ENCODE measurements at regions not wholly inside any gene's neighbourhood (a gene's known extent, or its start where the extent isn't known, plus 50 kb on each side); places are given as distances from the start of the nearest gene placed in this dataset.

DNA sequence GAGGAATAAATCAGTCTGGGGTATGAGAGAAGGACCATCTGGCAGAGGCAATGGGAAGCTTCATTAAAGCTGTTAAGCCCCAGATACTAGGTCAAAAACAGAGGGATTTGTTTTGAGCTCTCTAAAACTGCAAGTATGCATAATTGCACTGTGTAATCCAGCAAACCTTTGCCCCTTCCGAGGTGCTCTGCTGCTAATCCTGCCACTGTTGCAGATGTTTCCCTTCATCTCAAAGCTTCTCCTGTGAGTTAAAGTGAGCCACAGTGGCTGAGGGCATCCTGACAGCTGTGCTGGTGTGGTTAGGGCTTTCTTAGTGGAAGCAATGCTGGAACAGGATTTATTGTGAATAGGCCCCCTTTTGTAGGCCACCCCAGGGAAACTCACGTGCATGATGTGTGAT, 160.3 kb upstream of the TRPC7 start:
- Histone ChIP-seq H3K27me3 (no peaks in the 10 kb centered on the region), H3K4me1 (no peaks in the 10 kb centered on the region), H3K4me3 (no peak overlapping the region), H3K27ac (no peak overlapping the region), H3K9me3 (no peaks in the 10 kb centered on the region), H3K36me3 (no peaks in the 10 kb centered on the region)
- TF ChIP-seq, protein P1, sequence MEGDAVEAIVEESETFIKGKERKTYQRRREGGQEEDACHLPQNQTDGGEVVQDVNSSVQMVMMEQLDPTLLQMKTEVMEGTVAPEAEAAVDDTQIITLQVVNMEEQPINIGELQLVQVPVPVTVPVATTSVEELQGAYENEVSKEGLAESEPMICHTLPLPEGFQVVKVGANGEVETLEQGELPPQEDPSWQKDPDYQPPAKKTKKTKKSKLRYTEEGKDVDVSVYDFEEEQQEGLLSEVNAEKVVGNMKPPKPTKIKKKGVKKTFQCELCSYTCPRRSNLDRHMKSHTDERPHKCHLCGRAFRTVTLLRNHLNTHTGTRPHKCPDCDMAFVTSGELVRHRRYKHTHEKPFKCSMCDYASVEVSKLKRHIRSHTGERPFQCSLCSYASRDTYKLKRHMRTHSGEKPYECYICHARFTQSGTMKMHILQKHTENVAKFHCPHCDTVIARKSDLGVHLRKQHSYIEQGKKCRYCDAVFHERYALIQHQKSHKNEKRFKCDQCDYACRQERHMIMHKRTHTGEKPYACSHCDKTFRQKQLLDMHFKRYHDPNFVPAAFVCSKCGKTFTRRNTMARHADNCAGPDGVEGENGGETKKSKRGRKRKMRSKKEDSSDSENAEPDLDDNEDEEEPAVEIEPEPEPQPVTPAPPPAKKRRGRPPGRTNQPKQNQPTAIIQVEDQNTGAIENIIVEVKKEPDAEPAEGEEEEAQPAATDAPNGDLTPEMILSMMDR (IDR thresholded peaks at IDR 0.05): no peak
- TF ChIP-seq POLR2A (IDR thresholded peaks at IDR 0.05): no peak
- DNase-seq: no peak

DNA sequence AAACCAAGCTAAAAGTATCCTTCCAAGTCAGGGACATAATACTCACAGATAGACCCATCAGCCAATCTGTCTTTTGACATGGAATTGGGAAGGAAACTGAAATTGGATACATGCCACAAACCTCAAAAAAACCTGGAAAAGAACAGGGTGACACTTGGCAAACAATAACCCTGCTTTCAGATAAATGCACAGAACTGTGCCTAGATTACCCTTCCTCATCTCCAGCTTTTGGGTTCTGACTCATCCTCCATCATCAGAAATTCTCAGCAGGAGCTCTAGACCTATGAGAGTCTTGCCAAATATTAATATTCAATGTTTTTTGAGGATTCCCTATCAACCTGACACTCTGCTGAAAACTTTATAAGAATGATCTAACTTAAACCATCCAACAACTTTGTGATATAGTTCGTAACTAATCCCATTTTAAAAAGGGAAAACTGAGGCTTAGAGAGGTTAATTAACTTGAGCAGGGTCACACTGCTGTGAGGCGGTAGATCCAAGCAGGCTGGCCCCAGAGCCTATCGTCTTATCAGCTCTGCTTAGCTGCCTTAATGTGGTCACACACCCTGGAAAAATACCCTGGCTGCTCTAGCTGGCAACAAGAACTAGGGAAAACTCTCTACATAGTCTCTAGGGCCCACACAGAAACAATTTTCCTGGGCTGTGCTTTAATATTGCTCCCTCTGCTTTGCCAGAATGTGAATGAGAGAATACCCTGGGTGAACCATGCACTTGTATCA, 157.0 kb upstream of the TRPC7 start:
- Histone ChIP-seq H3K27me3 (no peaks in the 10 kb centered on the region), H3K4me1 (no peaks in the 10 kb centered on the region), H3K4me3 (no peak overlapping the region), H3K27ac (no peak overlapping the region), H3K36me3 (no peaks in the 10 kb centered on the region), H3K9me3 (no peaks in the 10 kb centered on the region)
- DNase-seq: no peak
- no peak for TF ChIP-seq POLR2A (IDR thresholded peaks at IDR 0.05)
- TF ChIP-seq, protein P1 (IDR thresholded peaks at IDR 0.05): no peak

DNA sequence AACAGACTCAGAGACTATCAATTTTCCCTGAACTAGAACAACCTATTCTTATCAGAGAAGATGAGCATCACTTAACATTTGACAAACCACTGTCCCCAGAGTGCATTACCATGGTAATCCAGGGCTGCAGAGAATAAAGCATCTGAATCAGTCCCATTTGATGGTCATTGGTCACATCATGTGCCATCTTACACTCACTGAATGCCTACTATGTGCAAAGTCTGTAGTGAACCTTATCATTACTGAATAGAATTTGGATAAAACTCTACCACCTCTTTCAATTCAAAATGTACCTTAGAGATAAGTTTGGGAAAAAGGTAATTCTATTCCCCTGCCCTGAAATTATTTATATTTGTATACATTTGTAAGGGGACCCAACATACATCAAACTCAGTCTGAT, 156.4 kb upstream of the TRPC7 start:
- Histone ChIP-seq H3K27ac (no peak overlapping the region), H3K4me1 (no peaks in the 10 kb centered on the region), H3K36me3 (no peaks in the 10 kb centered on the region), H3K4me3 (no peak overlapping the region), H3K27me3 (no peaks in the 10 kb centered on the region), H3K9me3 (no peaks in the 10 kb centered on the region)
- DNase-seq: no peak
- TF ChIP-seq, protein P1 (IDR thresholded peaks at IDR 0.05): no peak
- no peak for TF ChIP-seq POLR2A (IDR thresholded peaks at IDR 0.05)

DNA sequence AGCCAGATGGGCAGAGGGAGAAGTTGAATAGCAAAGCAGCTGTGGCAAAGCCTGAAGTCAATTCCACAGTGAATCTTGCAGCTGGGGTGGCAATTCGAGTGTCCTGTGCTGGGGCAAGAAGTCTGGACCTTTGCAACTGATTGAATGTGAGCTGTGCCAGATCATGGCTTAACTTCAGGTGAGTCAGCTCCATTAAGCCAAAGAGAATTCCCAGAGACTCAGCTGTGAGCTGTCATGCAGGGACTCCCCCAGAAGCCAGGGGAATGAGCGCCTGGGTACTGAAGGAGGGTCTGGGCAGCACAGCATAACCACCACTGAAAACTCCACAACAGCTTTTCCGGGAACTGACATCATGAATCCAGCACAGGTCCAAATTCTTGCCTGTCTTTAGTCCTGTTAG, 153.5 kb upstream of the TRPC7 start:
- DNase-seq: no peak
- no peaks in the 10 kb centered on the region for H3K9me3 ChIP-seq
- no peak overlapping the region for H3K4me3 ChIP-seq
- H3K36me3 ChIP-seq: no peaks in the 10 kb centered on the region
- TF ChIP-seq POLR2A (IDR thresholded peaks at IDR 0.05): no peak
- TF ChIP-seq, protein P1 (IDR thresholded peaks at IDR 0.05): no peak
- H3K4me1 ChIP-seq: no peaks in the 10 kb centered on the region
- H3K27ac ChIP-seq: no peak overlapping the region
- H3K27me3 ChIP-seq: no peaks in the 10 kb centered on the region

DNA sequence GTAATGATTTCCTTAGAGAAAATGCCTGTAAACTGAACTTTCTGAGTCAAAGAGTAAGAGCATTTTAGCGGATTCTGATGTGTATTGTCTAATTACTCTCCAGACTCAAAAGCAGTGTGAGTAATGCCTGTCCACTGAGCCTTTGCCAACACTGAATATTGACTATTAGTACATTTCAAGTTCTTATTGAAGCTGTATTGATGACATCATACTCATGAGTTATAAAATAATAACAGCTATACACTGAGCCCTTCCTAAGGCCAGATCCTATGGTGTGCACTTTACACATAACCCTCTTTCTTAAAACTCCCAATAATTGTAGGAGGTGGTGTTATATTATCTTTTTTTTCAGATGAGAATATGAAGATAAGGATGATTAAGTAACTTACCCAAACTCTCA, 152.8 kb upstream of the TRPC7 start:
- no peak for TF ChIP-seq POLR2A (IDR thresholded peaks at IDR 0.05)
- TF ChIP-seq, protein P1 (IDR thresholded peaks at IDR 0.05): no peak
- Histone ChIP-seq H3K4me3 (no peak overlapping the region), H3K27me3 (no peaks in the 10 kb centered on the region), H3K27ac (no peak overlapping the region), H3K36me3 (no peaks in the 10 kb centered on the region), H3K4me1 (no peaks in the 10 kb centered on the region), H3K9me3 (no peaks in the 10 kb centered on the region)
- DNase-seq: no peak

DNA sequence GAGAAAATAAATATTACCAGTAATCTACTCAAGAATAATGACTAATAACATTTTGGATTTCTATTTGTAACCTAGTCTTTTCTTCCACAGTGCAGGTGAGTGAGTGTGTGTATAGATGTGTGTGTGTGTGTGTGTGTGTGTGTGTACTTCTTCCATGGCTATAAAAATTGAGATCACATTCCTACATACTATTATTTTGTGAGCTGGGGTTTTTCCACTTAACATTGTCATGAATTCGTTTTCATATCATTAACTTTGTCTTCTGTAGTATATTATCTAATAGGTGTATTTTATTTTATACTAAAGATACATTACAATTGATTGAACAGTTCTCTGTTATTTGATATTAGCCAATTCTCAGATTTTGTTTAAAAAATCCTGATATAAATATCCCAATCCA, 152.4 kb upstream of the TRPC7 start:
- Histone ChIP-seq H3K27me3 (no peaks in the 10 kb centered on the region), H3K9me3 (no peaks in the 10 kb centered on the region), H3K4me3 (no peak overlapping the region), H3K27ac (no peak overlapping the region), H3K4me1 (no peaks in the 10 kb centered on the region), H3K36me3 (no peaks in the 10 kb centered on the region)
- no peak for DNase-seq
- no peak for TF ChIP-seq POLR2A (IDR thresholded peaks at IDR 0.05)
- TF ChIP-seq, protein P1 (IDR thresholded peaks at IDR 0.05): no peak

Data from Peyer's patch (tissue), 4 donors.